ENCODE measurements at regions not wholly inside any gene's neighbourhood (a gene's known extent, or its start where the extent isn't known, plus 50 kb on each side); places are given as distances from the start of the nearest gene placed in this dataset.
"Not testable (repeated sequence)": the region's sequence is repeated elsewhere in the genome, so short reads cannot be mapped to it uniquely, and the experiment has no call there.

DNA sequence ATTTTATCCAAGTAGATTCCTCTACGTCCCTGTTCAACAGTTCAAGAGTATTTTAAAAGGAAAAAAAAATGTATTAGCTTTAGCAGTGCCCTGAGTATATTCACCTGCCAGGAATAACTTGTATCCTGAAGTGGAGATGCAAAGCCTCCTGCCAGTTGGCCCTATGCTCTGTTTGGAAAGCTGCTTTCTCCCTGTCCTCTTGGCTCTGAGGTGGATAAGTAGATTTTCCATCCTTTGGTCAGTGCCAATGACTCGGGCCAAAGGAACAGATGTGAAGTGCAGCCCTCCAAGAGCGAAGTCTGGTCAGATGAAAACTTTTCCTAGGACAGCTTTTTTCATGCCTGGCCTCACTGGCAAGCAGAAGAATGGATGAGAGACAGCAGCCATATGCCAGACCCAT, 839.9 kb upstream of the TENM4 start:
- no peak for DNase-seq (ENCODE audit: low read depth)
- H3K4me3 ChIP-seq (replicated peaks; ENCODE audit: low read depth, low read length): no peak overlapping the region
- TF ChIP-seq, protein P1, sequence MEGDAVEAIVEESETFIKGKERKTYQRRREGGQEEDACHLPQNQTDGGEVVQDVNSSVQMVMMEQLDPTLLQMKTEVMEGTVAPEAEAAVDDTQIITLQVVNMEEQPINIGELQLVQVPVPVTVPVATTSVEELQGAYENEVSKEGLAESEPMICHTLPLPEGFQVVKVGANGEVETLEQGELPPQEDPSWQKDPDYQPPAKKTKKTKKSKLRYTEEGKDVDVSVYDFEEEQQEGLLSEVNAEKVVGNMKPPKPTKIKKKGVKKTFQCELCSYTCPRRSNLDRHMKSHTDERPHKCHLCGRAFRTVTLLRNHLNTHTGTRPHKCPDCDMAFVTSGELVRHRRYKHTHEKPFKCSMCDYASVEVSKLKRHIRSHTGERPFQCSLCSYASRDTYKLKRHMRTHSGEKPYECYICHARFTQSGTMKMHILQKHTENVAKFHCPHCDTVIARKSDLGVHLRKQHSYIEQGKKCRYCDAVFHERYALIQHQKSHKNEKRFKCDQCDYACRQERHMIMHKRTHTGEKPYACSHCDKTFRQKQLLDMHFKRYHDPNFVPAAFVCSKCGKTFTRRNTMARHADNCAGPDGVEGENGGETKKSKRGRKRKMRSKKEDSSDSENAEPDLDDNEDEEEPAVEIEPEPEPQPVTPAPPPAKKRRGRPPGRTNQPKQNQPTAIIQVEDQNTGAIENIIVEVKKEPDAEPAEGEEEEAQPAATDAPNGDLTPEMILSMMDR (IDR thresholded peaks at IDR 0.05; ENCODE audit: low read length, missing control alignments): no peak

DNA sequence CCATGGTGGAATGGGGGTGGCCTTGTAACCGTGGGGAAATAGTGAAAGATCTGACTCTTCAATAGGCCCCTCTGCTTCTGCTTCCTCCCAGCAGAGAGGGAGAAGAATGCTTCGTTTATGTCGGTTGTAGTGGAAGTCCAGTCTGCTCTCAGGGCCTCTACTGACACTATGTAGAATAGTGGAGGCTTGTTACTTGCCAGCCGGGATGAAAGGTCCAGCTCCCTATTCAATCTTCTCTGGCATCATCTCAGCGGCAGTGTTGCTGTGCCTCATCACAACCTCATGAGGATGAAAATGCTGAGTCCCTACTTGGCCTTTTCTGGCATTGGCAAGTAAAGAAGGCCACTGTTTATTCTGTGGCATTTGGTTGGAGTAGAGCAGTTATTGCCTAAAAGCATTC, 820.9 kb upstream of the TENM4 start:
- no peak for DNase-seq (ENCODE audit: low read depth)
- TF ChIP-seq, protein P1 (IDR thresholded peaks at IDR 0.05; ENCODE audit: low read length, missing control alignments): no peak
- no peak overlapping the region for H3K4me3 ChIP-seq (replicated peaks; ENCODE audit: low read depth, low read length)

DNA sequence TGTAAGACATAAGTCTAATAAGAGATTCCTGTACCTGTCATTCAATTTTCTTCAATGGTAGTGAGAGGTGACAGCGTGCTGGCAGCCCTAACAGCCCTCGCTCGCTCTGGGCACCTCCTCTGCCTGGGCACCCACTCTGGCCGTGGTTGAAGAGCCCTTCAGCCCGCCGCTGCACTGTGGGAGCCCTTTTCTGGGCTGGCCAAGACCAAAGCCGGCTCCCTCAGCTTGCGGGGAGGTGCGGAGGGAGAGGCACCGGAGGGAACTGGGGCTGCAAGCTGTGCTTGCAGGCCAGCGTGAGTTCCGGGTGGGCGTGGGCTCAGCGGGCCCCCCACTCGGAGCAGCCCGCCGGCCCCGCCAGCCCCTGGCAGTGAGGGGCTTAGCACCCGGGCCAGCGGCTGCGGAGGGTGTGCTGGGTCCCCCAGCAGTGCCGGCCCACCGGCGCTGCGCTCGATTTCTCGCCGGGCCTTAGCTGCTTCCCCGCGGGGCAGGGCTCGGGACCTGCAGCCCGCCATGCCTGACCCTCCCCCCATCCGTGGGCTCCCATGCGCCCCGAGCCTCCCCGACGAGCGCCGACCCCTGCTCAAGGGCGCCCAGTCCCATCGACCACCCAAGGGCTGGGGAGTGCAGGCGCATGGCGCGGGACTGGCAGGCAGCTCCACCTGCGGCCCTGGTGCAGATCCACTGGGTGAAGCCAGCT, 816.6 kb upstream of the TENM4 start:
- DNase-seq (ENCODE audit: low read depth): not testable (repeated sequence)

DNA sequence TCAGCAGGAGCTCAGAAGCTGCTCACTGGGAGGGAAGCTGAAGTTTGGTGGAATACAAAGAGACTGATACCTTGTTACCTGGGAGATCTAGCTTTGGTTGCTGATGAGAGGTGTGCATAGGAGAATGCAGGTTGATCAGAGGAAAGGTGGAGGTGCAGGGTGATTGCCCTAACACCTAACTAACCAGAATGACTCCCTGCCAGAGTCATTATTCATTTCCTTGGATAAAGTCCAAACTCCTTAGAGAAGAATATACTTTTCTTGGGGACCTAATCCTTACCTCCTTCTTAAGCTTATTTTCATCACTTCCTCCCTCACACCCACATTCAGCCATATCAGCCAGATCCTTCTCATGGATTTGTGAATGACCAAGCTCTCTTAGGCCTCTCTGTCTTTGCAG, 814.2 kb upstream of the TENM4 start:
- DNase-seq (ENCODE audit: low read depth): no peak
- TF ChIP-seq, protein P1 (IDR thresholded peaks at IDR 0.05; ENCODE audit: low read length, missing control alignments): no peak
- no peak overlapping the region for H3K4me3 ChIP-seq (replicated peaks; ENCODE audit: low read depth, low read length)

More for the DNA sequence above, 816.6 kb upstream of the TENM4 start:
- not testable (repeated sequence) for H3K4me3 ChIP-seq (replicated peaks; ENCODE audit: low read depth, low read length)

DNA sequence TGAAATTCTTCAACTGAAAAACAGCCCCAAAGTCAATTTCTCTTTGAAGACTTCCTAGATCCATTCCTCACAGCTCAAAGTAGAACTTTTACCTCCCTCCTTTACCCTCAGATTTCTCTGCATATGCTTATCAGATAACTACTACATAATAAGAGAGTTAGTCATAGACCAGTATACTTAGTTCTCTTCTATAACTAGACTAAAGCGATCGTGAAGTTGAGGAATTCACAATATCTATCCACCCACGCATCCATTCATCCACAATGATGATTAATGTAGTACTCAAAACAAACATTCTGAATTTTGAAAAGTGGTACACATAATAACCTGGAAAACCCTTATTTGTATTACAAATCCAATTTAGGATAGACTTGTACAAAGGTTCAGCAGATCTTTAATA, 800.9 kb upstream of the TENM4 start:
- no peak overlapping the region for H3K4me3 ChIP-seq (replicated peaks; ENCODE audit: low read depth, low read length)
- TF ChIP-seq, protein P1 (IDR thresholded peaks at IDR 0.05; ENCODE audit: low read length, missing control alignments): no peak
- DNase-seq (ENCODE audit: low read depth): peak; percentile 12

DNA sequence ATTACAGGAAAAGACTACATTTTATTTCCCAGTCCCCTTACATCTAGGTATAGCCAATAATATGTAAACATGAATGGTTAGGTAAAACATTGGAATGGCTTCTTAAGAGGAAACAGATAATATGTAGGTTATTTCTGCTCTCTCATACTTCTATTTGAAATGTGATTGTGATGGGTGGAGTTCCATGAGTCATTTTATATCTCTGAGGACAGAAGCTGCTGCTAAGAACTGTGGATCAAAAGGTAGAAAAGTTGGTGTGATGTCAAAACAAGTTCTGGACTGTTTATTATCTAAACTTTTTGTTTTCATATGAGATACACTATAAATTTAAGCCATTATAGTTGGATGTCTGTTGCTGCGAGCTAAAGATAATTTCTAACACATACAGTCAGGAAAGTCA, 799.4 kb upstream of the TENM4 start:
- DNase-seq (ENCODE audit: low read depth): no peak
- TF ChIP-seq, protein P1 (IDR thresholded peaks at IDR 0.05; ENCODE audit: low read length, missing control alignments): no peak
- H3K4me3 ChIP-seq (replicated peaks; ENCODE audit: low read depth, low read length): no peak overlapping the region

DNA sequence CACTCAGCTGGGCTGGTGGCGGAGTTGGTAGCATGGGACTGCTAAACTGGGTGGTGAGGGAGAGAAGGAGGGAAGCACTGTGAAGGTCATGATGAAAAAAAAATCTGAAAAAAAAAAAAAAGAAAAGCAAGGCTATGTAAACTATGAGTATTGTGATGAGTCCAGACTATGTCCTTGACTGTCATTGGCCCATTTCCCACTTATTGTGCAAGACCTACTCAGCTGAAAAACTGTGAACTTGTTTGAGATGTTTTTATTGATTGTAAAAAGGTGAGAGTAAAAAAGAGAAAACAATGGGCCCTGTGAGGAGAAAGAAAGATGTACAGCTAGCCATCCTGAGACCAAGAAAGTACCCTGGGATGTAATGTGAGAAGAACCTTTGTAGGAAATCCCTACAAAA, 798.4 kb upstream of the TENM4 start:
- DNase-seq (ENCODE audit: low read depth): no peak
- TF ChIP-seq, protein P1 (IDR thresholded peaks at IDR 0.05; ENCODE audit: low read length, missing control alignments): no peak
- H3K4me3 ChIP-seq (replicated peaks; ENCODE audit: low read depth, low read length): no peak overlapping the region
